AG08396 (cell line): ENCODE measurements at regions not wholly inside any gene's neighbourhood (a gene's known extent, or its start where the extent isn't known, plus 50 kb on each side); places are given as distances from the start of the nearest gene placed in this dataset.

ENCODE experiments used
- DNase-seq: peaks from one replicate; pipeline ENCODE4 v3.0.0; 2012; ENCODE audit warnings: low spot score, mixed read lengths

DNA sequence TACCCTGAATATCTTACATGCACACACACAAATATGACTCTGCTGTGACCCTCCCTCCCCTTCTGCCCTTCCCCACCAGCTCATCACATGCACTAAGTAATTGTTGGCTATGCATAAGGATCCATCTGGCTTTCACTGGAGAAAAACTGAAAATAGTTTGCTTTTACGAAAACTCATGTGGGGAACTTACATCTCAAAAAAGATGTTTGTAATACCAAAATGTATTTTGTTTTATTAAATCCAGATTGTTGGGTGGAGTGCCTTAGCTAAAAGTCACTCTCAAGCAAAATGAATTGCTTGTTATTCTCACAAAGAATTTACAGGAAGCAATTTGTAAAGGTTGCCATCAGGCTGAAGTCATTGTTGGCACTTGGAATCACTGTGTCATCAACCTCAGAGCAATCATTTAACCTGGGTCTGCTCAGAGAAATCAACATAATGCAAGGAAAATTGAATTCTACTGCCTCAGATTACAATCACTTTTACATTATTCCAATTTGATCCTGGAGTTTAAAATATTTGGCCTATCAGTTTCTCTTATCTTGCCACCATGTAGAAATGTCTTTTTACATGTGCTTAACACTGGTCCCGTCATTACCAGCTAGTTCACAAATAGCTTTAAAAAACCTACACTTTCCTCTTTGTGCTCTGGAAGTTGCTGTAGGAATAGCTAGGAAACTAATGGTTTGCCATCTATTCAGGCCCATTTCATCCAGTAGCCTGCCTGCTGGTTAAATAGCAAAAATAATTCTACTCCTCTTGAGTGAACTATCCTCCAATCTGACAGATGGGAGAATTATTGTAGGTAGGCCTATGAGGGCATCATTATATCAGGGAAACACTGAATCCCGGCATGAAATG, 90.3 kb upstream of the TMEM17 start:
- DNase-seq: peak; percentile 50

DNA sequence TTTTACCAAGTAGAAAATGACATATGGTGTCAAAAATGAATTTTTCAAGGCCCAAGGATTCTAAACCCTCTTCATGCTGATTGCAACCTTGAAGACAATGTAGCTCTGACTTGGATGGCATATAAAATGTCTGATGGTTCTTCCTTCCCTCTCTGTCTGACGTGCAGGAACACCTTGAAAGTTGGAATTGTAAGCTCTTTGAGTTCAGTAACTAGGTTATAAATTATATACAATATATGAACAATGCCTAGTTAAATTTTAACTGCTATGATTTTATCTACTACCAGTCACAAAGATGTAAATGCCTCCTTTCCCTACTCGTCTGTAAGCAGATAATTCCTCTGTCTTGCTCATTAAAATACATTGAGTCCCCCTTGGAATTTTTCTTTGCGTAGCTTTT, 89.5 kb upstream of the TMEM17 start:
- DNase-seq: no peak

DNA sequence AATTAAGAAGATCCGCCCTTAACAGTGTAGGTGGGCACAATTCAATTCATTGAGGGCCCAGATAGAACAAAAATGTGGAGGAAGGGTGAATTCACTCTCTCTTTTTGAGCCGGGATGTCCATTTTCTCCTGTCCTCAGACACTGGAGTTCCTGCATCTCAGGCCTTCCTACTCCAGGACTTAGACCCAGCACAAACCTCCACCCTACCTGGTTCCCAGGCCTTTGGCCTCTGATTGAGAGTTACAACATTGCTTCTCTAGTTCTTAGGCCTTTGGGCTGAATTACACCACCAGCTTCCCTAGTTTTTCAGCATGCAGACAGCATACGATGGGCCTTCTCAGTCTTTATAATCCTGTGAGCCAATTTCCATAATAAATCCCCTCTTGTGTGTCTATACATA, 87.8 kb upstream of the TMEM17 start:
- DNase-seq: no peak

DNA sequence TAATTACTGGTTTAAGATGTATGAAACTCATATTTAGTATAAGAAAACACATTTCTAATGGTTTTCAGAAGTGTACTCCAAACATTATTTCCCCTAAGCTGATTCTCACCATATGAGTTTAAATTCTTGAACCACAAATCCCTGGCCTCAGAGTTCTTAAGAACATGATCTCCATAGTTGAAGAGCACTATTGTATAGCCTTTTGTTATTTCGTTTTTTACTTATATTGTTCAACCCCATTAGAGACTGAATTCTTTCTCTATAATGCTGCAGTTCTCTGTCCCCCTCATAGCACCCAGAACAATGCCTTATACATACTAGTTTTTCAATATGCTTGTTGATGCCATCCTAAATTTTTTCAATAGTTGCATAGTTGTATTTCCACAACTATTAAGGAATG, 85.5 kb upstream of the TMEM17 start:
- no peak for DNase-seq

DNA sequence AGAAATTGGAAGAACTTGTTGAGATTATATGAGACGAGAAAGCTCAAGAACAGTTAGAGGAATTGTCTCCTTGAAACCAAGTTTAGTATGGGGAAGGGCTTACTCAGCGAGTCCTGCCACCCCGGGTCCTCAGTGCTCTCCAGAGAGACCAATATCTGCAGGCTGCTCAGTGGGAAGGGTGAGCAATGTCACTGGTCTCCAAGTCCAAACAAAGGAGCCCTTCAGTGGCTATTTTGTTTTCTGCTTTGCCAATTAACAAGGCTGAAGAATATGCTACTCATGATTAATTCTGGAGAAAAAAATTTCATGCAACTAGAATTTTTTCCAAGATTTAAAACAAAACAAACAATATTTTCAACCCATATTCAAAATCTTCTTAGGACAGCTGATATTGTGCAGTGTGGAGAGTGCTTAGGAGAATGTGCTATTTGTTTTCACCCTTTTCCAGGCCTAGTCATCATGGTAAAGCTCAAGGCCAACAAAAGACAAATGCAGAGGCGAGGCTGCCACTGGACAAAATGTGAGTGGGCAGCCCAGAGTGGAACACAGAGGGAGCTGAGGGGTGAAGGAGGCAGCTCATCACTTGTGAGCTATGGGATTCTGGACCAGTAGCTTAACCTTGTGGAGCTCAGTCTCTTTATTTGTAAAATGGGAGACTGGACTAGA, 83.8 kb upstream of the TMEM17 start:
- no peak for DNase-seq

DNA sequence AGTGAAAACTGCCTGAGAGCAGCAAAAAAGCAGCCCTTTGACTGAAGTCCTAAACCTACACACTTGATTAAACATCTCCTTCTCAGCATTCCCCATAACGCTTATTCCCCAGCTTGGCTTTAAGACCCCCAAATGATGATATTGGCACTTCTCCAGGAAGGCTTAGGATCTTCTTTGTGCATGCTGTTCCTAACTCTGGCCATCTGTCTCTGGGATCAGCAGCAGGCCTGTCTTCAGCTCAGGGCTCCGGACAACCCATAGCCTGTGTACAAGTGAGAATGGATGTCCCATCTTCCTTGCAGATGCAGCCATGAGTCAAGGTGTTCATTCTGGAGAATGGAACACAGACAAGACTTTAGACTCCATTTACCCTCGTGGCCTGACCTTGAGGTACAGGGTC, 81.6 kb upstream of the TMEM17 start:
- DNase-seq: no peak

DNA sequence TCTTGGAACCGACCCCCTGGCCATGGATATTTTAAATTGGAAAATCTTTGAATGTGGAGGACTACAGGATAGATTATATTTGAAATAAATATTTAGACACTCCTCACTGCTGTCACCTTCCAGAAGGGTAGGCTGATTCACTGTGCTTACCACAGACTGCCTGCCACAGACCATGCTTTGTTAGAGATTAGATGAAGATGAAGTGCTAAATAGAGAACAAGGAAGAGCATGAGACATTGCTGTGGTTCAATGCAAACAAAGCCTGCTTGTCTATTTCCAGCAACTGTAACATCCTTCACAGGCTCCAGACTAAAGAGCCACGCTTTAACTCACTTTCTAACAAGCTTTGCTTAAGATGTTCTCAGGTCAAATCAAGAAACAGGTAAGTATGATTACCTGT, 81.0 kb upstream of the TMEM17 start:
- peak; percentile 49 for DNase-seq

DNA sequence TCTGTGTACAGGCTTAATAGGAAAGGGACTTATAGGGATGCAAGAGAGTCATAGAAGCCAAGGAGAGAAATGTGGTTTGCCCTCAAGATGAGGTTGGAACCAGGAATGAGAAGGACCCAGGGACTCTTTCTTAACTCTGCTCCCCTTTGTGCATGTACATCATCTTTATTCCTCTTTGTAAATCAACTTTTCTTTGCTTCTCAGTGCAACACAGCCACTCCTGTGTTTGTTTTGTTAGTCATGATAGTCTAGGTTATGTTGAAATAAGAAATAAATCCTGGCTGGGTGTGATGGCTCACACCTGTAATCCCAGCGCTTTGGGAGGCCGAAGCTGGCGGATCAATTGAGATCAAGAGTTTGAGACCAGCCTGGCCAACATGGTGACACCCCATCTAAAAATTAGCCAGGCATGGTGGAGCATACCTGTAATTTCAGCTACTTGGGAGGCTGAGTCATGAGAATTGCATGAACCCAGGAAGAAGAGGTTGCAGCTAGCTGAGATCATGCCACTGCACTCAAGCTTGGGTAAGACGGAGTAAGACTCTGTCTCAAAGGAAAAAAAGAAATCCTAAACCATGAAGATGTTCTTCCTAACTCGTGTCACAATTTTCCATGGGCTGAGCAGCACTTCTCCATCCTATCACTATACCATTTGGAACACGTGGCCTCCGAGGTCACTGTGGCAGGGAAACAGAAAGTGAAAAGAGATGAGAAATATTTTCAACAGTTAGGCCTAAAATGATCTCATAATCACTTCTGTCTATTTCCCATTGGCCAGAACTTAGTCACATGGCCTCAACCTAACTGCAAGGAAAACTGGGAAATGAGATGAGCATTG, 73.0 kb upstream of the TMEM17 start:
- DNase-seq: peak; percentile 18

DNA sequence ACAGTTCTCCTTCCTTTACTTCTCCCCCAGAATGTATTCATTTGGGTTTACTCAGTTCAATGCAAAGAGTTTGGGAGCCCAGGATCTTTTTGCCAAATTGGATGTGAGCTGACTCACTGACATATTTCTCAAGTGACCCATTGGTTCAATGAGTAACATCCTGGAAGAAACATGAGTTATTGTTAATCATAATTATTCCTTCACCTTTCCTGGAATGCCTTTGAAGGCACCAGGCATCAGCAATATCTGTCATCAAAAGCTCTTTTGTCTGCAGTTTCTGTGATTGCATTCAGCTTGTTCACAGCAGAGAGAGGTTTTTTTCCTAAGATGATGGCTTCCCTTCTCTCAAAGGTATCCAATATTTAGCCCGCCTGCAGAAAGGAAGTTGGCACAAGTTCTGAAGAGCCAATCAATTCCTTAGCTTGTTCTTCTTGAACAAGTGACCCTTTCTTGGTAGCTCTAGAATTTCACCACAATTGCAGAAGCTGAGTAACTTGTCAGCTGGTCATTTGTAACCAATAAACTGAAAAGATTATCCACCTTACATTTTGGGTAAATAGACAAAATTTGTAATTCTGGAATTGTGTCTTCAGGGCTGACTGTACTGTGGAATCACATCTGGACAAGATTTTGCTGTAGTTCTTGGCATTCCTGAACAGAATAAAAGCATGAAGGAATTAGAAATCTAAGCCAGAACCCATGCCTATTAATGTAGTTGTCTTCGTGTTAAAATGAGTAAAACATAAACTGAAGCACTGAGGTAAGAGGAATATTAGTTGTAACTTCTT, 72.2 kb upstream of the TMEM17 start:
- DNase-seq: peak; percentile 54

DNA sequence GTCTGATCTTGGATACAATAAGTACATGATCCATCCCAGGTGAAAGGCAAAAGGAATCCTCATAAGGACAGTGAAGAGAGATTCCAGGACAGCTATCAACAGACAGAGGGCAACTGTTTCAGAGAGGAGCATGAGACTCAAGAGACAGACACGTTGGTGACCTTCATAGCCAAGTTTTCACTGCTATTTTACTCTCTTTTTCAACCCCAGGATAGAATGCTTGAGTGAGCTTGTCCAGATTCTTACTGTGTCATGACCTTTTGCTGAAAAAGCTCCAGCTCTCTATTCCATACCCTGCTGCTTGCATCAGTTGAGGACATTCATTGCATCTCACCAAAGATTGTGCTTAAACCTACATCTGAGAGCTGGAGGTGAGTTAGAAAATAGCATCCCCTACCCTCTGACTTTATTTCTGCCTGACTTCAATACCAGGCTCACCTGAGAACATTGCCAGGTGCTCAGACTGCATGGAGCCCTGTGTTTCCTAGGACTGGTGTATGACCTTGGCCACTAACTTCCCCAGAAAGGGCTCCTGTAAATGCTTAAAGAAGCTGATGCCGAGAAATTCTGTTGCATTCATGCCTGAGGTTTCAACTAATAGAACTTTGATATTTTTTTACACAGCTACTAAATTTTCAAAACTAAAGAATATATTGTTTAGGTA, 70.4 kb upstream of the TMEM17 start:
- DNase-seq: no peak

DNA sequence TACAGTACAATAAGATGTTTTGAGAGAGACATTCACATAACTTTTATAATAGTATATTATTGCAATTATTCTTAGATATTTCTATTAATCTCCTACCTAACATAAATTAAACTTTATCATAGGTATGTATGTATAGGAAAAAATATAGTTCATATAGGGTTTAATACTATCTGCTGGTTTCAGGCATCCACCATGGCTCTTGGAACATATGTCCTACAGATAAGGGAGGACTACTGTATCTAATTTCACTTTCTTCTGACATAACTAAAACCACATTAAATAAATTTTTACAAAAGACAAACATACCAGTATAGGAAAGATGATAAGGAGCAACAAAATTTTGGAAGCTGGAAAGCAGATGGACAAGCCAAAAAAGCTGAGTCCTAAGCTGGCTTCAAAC, 67.9 kb upstream of the TMEM17 start:
- DNase-seq: no peak

DNA sequence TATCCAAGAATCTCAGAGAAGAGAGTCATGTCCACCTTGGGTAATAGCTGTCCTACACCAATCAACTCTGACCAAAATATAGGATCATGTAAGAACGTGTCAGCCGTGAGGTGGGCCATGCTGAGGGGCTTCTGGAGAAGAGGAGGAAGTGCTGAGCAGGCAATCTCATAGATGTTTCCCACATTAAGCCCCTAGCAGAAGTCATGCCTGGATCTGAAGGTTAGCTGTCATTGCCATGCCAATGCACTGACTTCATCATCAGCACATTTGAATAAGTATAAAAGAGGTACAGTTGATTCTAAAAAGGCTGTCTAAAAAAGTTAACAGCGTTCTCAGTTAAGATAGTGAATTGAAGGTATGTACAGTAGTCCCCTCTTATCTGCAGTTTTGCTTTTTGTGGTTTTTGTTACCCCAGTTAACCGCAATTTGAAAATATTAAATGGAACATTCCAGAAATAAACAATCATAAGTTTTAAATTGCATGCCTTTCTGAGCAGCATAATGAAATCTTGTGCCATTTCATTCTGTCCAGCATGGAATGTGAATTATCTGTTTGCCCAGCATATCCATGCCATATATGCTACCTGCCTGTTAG, 67.2 kb upstream of the TMEM17 start:
- DNase-seq: no peak

DNA sequence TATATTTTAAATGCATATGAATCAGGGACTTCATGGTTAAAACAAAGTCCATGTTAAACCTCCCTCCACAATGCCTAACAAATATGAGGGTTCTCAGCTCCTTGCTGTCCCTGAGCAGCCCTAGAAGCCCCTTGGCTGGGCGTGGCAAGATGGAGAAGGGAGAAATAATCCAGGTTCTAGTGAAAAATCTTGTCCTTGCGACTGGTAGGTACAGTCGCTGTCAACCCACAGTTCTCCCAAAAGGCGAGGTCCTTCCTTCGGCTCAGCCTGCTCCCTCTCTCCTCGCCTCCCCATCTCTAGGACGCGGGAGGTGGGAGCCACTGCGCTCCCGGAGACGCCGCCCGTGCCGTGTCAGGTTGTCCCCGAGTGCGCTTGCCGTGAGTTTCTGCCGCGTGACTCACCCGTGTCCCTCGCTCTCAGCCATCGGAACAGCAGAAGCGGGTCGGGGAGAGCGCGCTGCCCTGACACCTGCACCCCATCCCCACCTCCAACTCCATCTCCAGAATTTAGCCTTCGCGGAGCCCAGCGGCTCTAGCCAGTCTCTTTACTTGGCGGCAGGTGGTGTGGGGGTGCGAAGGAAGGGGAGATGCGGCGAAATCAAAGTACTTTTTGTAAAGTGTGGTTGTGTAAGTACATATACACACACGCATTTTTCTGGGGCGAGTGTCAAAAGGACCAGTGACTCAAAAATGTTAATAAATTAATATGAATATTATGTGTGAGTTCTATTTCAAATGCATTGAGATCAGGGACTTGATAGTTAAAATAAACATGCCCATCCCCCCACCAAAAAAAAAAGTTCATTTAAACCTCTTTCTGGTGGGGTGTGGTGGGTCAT, 65.1 kb upstream of the TMEM17 start:
- peak; percentile 33 for DNase-seq

DNA sequence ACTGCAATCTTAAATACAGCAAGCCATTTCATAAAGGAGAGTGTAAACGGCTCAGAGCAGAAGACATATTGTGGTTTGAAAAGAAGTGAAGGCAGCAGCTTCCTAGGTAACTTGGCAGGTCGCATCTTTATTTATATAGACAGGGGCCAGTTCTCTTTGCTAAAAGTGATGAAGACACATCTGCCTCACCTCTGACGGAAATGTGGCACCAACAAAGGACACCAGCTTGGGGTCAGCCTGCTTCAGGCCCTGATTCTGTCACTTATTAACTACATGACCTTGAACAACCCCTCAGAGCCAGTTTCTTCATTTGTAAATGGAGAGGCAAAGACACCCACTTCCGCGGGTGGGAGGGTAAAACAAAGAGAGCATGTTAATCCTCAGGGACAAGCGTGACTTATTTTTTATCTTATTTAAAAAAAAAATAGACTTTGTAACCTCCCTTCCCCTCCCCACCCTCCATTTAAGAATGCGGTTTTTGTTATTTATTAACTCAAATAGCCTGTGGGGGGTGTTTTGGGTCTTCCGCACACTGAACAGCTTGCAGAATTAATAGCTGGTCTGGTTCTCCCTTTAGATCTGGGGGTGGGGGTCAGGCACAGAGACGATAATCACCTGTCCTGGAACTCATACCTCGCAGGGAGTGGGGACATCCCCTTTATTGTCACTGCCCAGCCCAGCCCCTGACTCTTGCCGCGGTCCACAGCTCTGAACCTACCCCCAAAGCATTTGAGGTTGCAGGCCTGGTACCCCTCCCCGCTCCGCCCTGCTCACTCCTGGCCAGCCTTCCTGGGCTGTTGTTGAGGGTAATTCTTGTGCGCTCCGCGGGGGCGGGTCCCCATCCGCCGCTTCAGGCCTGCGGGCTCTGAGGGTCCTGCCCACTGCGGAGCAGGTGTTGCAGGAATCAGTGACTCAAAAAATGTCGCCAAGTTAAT, 64.2 kb upstream of the TMEM17 start:
- no peak for DNase-seq

DNA sequence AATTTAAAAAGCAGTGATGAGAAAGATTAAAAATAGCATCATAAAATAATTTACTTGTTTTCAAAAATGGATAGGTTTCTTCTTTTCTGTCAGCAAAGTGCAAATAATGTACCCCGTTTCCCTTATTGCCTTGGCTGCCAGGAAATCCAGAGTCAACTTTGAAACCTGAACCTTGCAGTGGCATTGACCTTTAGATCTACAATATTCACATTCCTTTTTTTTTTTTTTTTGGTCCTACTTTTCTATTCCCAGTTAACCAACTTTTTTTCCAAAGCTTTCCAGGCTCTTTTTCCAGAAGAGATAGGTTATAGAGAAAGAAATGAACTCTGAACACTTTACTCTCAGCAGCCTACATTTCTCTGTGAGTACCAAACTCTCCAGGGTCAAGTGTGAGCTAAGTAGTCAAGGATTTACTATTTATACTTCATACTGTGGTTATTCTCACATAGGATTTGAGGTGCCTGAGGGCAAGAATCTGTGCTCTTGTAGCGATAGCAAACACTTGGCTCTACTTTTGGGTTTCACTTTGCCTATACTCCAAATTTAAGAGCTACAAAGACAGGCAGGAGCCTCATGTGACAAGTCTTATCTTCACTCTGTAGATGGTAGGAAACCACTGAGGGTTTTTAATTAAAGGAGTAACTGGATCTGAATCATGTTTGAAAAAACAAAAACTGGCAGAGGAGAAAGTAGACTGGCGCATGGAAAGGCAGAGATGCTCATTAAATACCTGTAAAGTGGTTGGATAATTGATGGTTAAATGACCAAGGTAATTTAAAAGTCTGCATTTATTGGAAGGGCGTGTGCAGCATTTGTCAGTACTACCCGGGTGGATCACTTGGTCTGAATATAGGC, 63.2 kb upstream of the TMEM17 start:
- no peak for DNase-seq

DNA sequence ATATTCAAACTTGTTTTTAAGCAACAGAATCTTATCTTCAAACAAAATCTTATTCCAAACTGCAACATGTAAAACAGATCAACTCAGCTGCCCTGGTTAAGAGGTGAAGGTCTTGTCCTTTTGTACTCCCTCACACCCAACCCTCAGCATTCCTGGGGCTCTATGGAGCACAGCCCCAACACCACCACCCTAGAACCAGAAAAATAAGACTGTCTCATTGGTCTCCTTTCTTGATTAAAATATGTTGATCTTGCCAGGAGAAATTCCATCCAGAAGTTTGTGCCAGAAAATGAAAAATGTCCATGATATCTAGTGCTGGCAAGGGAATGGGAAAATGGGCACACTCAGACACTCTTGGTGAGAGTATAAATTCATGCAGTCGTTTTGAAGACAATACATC, 62.1 kb upstream of the TMEM17 start:
- DNase-seq: no peak

DNA sequence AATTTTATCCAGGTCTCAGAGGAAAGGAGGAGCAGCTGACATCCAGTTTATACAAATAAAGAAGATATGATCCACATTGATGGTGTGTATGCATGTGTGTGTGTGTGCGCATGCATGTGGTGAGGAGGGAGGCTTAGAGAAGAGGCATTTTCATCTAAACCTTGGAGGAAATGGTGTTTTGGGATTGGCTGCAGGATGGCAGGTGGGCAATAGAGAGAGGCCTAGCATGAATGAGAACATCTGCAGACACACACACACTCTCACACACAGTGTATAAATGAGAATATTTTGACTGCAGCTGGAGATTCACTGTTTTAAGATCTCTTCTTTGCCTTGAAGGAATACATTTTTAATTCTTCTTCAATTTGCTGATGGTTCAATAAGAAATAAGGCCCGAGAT, 61.7 kb upstream of the TMEM17 start:
- DNase-seq: no peak

DNA sequence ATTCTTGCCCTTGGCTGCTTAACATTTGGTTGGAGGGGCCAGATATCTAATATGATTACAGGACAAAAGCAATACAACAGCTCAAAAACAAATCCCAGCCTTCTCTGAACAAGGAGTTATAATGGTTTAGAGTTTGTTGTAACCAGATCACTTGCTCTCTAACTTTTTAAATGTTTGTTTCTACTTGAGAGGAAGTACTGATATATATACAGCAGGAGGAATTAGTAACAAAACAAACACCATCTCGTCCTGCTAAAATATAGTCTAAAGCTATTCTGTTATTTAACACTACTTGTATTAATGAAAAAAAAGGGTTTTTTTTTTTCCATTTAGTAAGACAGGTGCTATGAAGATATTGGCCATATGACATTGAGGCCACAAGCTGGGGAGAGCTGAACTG, 60.9 kb upstream of the TMEM17 start:
- no peak for DNase-seq
